A673 (cell line): ENCODE measurements at regions not wholly inside any gene's neighbourhood (a gene's known extent, or its start where the extent isn't known, plus 50 kb on each side); places are given as distances from the start of the nearest gene placed in this dataset.

Source experiments
- BruUV-seq: library from RNA; stranded (reverse); fragments of 400-500 nt; replicated peaks from 2 replicates; lab custom pipeline; 2021; lab: Mats Ljungman, UMichigan
- CTCF ChIA-PET: fragments of 300-600 bp; sonication (Branson Sonifier 250); formaldehyde crosslinking; loops from one replicate; lab custom pipeline; 2022; ENCODE audit warnings: antibody characterized with exemption; lab: Charles Lee
- POLR2A ChIA-PET: fragments of 300-600 bp; sonication (Branson Sonifier 250); formaldehyde crosslinking; loops from one replicate; lab custom pipeline; 2022; ENCODE audit warnings: antibody characterized with exemption; ENCODE audit not compliant: low non-redundant PET; lab: Charles Lee
- DNase-seq: peaks from one replicate; pipeline ENCODE4 v3.0.0-alpha.2; 2015; ENCODE audit warnings: low spot score
- H3K27ac ChIP-seq: fragments of 200-600 bp; sonication (generic); 2 replicates; pipeline ENCODE4 v1.5.1; 2016; ENCODE audit warnings: mixed run types, low read depth, mild to moderate bottlenecking, mixed read lengths, antibody characterized with exemption, low read length; ENCODE audit not compliant: poor library complexity, severe bottlenecking
- H3K27me3 ChIP-seq: fragments of 200-600 bp; sonication (generic); replicated peaks from 2 replicates; pipeline ENCODE4 v1.6.1; 2017; ENCODE audit warnings: mixed run types, low read depth, mild to moderate bottlenecking, mixed read lengths, antibody characterized with exemption, low read length; ENCODE audit not compliant: insufficient read depth, poor library complexity
- H3K36me3 ChIP-seq: fragments of 200-600 bp; sonication (generic); 2 replicates; pipeline ENCODE4 v1.6.1; 2016; ENCODE audit warnings: mixed run types, mild to moderate bottlenecking, mixed read lengths, antibody characterized with exemption, low read length; ENCODE audit not compliant: insufficient read depth, poor library complexity, severe bottlenecking
- H3K4me1 ChIP-seq: fragments of 200-600 bp; sonication (generic); 2 replicates; pipeline ENCODE4 v1.6.1; 2017; ENCODE audit warnings: mixed run types, mild to moderate bottlenecking, mixed read lengths, antibody characterized with exemption, low read length; ENCODE audit not compliant: insufficient read depth, poor library complexity, severe bottlenecking
- H3K4me3 ChIP-seq: fragments of 200-600 bp; sonication (generic); 2 replicates; pipeline ENCODE4 v1.5.1; 2016; ENCODE audit warnings: low read depth, mixed run types, mild to moderate bottlenecking, mixed read lengths, low read length; ENCODE audit not compliant: poor library complexity, severe bottlenecking
- H3K9me3 ChIP-seq: fragments of 200-600 bp; sonication (generic); 2 replicates; pipeline ENCODE4 v1.6.1; 2016; ENCODE audit warnings: mixed run types, low read depth, mild to moderate bottlenecking, mixed read lengths, antibody characterized with exemption, low read length; ENCODE audit not compliant: poor library complexity, severe bottlenecking
- EZH2 ChIP-seq: fragments of 200-600 bp; sonication (generic); IDR thresholded peaks from 2 replicates; pipeline ENCODE4 v1.6.1; 2017; ENCODE audit warnings: borderline replicate concordance, low read depth, mild to moderate bottlenecking, mixed read lengths, antibody characterized with exemption, low read length; ENCODE audit not compliant: poor library complexity, severe bottlenecking
- intact Hi-C: fragments of 100-400 bp; cut with micrococcal nuclease; formaldehyde crosslinking; loops from one replicate; pipeline ENCODE4 v1.10.0; 2022; ENCODE audit not compliant: unreplicated experiment
- TF ChIP-seq, protein P1 (sequence below): fragments of 300-800, 200-600 bp; sonication (generic); conservative IDR thresholded peaks from 2 replicates; pipeline ENCODE4 v1.5.1; 2017; ENCODE audit warnings: low read depth, mild to moderate bottlenecking, antibody characterized with exemption, low read length, moderate library complexity, mixed read lengths

DNA sequence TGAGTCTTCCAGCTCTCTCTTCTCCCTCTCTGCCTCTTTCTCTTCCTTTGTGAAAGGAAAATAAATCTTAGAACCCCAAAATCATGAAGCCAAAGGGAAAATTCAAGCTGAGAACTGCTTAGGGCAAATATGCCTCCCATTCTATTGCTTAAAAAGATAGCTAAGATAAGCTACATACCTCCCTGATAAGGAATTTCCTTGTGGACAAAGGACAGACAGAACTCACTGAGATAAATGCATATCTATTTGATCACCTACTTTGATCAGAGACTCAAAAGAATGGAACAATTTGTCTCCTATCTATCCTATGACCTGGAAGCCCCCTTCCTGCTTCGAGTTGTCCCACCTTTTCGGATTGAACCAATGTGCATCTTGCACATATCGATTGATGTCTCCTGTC lies 220.6 kb upstream of the NMUR2 start:
- DNase-seq = no peak
- H3K27me3 ChIP-seq = peaks cover 5% of the 10 kb centered on the region
- ChIA-PET CTCF (no interaction called here), POLR2A (no interaction called here)
- BruUV-seq = no TSS peak
- H3K36me3 ChIP-seq = no peaks in the 10 kb centered on the region
- no peak overlapping the region for H3K27ac ChIP-seq
- H3K4me3 ChIP-seq = no peak overlapping the region
- no peaks in the 10 kb centered on the region for H3K9me3 ChIP-seq
- intact Hi-C loops = no loop called here
- TF ChIP-seq, protein P1, sequence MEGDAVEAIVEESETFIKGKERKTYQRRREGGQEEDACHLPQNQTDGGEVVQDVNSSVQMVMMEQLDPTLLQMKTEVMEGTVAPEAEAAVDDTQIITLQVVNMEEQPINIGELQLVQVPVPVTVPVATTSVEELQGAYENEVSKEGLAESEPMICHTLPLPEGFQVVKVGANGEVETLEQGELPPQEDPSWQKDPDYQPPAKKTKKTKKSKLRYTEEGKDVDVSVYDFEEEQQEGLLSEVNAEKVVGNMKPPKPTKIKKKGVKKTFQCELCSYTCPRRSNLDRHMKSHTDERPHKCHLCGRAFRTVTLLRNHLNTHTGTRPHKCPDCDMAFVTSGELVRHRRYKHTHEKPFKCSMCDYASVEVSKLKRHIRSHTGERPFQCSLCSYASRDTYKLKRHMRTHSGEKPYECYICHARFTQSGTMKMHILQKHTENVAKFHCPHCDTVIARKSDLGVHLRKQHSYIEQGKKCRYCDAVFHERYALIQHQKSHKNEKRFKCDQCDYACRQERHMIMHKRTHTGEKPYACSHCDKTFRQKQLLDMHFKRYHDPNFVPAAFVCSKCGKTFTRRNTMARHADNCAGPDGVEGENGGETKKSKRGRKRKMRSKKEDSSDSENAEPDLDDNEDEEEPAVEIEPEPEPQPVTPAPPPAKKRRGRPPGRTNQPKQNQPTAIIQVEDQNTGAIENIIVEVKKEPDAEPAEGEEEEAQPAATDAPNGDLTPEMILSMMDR = no peak
- no peak for TF ChIP-seq EZH2
- no peaks in the 10 kb centered on the region for H3K4me1 ChIP-seq

DNA sequence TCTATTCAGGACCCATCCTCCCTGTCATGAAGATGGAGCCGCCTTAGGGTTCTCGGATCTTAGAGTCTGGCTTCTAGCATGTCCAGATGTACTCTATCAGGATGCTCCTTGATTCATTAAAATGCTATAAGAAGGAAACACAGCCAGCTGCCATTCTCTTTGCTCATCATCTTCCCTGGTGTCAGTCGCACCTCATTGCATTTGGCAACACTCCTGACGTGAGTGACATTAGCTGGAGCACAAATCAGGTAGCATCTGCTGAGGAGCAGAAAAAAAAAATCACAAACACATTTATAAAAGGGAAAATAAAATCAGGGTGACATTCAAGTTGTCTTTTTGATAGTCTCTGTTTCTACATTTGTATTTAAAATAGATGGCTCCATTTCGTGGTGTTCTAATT lies 226.1 kb upstream of the NMUR2 start:
- BruUV-seq = no TSS peak
- H3K36me3 ChIP-seq = no peaks in the 10 kb centered on the region
- H3K27ac ChIP-seq = no peak overlapping the region
- TF ChIP-seq EZH2 = no peak
- TF ChIP-seq, protein P1 = no peak
- ChIA-PET CTCF (no interaction called here), POLR2A (no interaction called here)
- intact Hi-C loops = no loop called here
- no peaks in the 10 kb centered on the region for H3K27me3 ChIP-seq
- H3K9me3 ChIP-seq = no peaks in the 10 kb centered on the region
- H3K4me1 ChIP-seq = no peaks in the 10 kb centered on the region
- DNase-seq = no peak
- H3K4me3 ChIP-seq = no peak overlapping the region

DNA sequence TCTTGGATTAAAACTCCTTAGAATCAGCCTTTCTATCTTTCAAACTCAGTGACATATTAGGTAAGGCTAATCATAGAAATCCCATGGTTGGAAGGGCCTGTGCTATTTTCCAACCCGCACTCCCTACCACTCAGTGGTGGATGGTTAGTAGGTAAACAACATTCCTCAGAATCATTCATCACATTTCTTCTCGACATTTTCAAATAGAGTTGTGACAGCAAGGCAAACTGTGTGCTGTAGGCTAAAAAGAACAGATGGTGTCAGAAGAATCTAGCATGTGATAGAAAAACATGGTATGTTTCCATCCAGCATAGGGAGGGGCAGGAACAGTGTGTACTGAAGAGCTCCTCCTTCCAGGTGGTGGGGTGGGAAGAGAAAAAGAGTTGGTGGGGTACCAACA lies 227.3 kb upstream of the NMUR2 start:
- no peaks in the 10 kb centered on the region for H3K4me1 ChIP-seq
- no peaks in the 10 kb centered on the region for H3K9me3 ChIP-seq
- H3K4me3 ChIP-seq = no peak overlapping the region
- H3K27me3 ChIP-seq = no peaks in the 10 kb centered on the region
- H3K36me3 ChIP-seq = no peaks in the 10 kb centered on the region
- ChIA-PET POLR2A (no interaction called here), CTCF (no interaction called here)
- TF ChIP-seq, protein P1 = no peak
- no peak for TF ChIP-seq EZH2
- no peak for DNase-seq
- intact Hi-C loops = no loop called here
- H3K27ac ChIP-seq = no peak overlapping the region
- no TSS peak for BruUV-seq
